D721Med (cell line): ENCODE measurements at regions not wholly inside any gene's neighbourhood (a gene's known extent, or its start where the extent isn't known, plus 50 kb on each side); places are given as distances from the start of the nearest gene placed in this dataset.

Experiments used
- DNase-seq: peaks from one replicate; pipeline ENCODE4 v3.0.0; 2011; ENCODE audit warnings: low spot score; ENCODE audit not compliant: insufficient read length
- FAIRE-seq: peaks from 2 replicates; lab custom pipeline; 2011; peaks lifted over from hg19 to GRCh38; lab: Jason Lieb, UNC
- TF ChIP-seq, protein P1 (sequence below): IDR thresholded peaks from 2 replicates; pipeline ENCODE4 v1.5.1; 2012; ENCODE audit warnings: mild to moderate bottlenecking, control low read depth; ENCODE audit not compliant: insufficient read depth; ENCODE audit errors: missing control alignments

- FAIRE-seq, result no peak
Observed at GRCh38 chr6:122141246-122141645, 258.2 kb upstream of the HSF2 start.

GRCh38 chr6:122143813-122144601 lies 255.4 kb upstream of the HSF2 start:
- TF ChIP-seq, protein P1, sequence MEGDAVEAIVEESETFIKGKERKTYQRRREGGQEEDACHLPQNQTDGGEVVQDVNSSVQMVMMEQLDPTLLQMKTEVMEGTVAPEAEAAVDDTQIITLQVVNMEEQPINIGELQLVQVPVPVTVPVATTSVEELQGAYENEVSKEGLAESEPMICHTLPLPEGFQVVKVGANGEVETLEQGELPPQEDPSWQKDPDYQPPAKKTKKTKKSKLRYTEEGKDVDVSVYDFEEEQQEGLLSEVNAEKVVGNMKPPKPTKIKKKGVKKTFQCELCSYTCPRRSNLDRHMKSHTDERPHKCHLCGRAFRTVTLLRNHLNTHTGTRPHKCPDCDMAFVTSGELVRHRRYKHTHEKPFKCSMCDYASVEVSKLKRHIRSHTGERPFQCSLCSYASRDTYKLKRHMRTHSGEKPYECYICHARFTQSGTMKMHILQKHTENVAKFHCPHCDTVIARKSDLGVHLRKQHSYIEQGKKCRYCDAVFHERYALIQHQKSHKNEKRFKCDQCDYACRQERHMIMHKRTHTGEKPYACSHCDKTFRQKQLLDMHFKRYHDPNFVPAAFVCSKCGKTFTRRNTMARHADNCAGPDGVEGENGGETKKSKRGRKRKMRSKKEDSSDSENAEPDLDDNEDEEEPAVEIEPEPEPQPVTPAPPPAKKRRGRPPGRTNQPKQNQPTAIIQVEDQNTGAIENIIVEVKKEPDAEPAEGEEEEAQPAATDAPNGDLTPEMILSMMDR, result no peak
- DNase-seq, result no peak
- FAIRE-seq, result no peak

More at GRCh38 chr6:122141246-122141645, 258.2 kb upstream of the HSF2 start:
- TF ChIP-seq, protein P1, result no peak
- no peak for DNase-seq

GRCh38 chr6:122145246-122145645 lies 254.2 kb upstream of the HSF2 start:
- TF ChIP-seq, protein P1, result no peak
- FAIRE-seq (no peak), DNase-seq (no peak)

GRCh38 chr6:122145741-122146240 lies 253.7 kb upstream of the HSF2 start:
- no peak for DNase-seq
- FAIRE-seq, result no peak
- TF ChIP-seq, protein P1, result no peak

GRCh38 chr6:122147291-122147690 lies 252.2 kb upstream of the HSF2 start:
- DNase-seq, result no peak
- TF ChIP-seq, protein P1, result no peak
- no peak for FAIRE-seq

GRCh38 chr6:122151066-122151465 lies 248.4 kb upstream of the HSF2 start:
- no peak for FAIRE-seq
- TF ChIP-seq, protein P1, result no peak
- no peak for DNase-seq

GRCh38 chr6:122151763-122152162 lies 247.7 kb upstream of the HSF2 start:
- no peak for FAIRE-seq
- DNase-seq, result no peak
- TF ChIP-seq, protein P1, result no peak
